ENCODE measurements at regions not wholly inside any gene's neighbourhood (a gene's known extent, or its start where the extent isn't known, plus 50 kb on each side); places are given as distances from the start of the nearest gene placed in this dataset.

GRCh38 chr20:55685841-55686240 is 319.5 kb downstream of the CBLN4 start:
- Histone ChIP-seq H3K4me1 (ENCODE audit: insufficient read depth, low read length) (no peaks in the 10 kb centered on the region), H3K9me3 (ENCODE audit: control insufficient read depth in 1 of 2, low read length in 2 of 2) (no peaks in the 10 kb centered on the region), H3K36me3 (ENCODE audit: insufficient read depth, low read length) (no peaks in the 10 kb centered on the region), H3K4me3 (ENCODE audit: low read length in 2 of 2) (no peak overlapping the region), H3K27ac (ENCODE audit: low read depth, low read length) (no peak overlapping the region), H3K27me3 (ENCODE audit: insufficient read depth, low read length) (no peaks in the 10 kb centered on the region)
- Mint-ChIP-seq H3K36me3 (no peaks in the 10 kb centered on the region), H3K27me3 (no peaks in the 10 kb centered on the region), H3K27ac (no peak overlapping the region), H3K4me1 (no peaks in the 10 kb centered on the region), H3K4me3 (no peak overlapping the region), H3K9me3 (peaks cover 0 to 13% (median 1%) of the 10 kb centered on the region in 8 donors)
- no peak for DNase-seq
- CTCF ChIA-PET (ENCODE audit: partially characterized antibody) = no interaction called here
- POLR2A ChIA-PET (ENCODE audit: partially characterized antibody) = no interaction called here
- intact Hi-C loops (cut with micrococcal nuclease) = no loop called here

GRCh38 chr20:55685425-55685824 is 319.9 kb downstream of the CBLN4 start:
- ChIA-PET CTCF (ENCODE audit: partially characterized antibody) (no interaction called here), POLR2A (ENCODE audit: partially characterized antibody) (no interaction called here)
- Mint-ChIP-seq H3K4me3 (no peak overlapping the region), H3K9me3 (peaks cover 0 to 9% (median 1%) of the 10 kb centered on the region in 8 donors), H3K4me1 (no peaks in the 10 kb centered on the region), H3K27ac (no peak overlapping the region), H3K36me3 (no peaks in the 10 kb centered on the region), H3K27me3 (no peaks in the 10 kb centered on the region)
- Histone ChIP-seq H3K27ac (ENCODE audit: low read depth, low read length) (no peak overlapping the region), H3K9me3 (ENCODE audit: control insufficient read depth in 1 of 2, low read length in 2 of 2) (no peaks in the 10 kb centered on the region), H3K4me3 (ENCODE audit: low read length in 2 of 2) (no peak overlapping the region), H3K27me3 (ENCODE audit: insufficient read depth, low read length) (no peaks in the 10 kb centered on the region), H3K36me3 (ENCODE audit: insufficient read depth, low read length) (no peaks in the 10 kb centered on the region), H3K4me1 (ENCODE audit: insufficient read depth, low read length) (no peaks in the 10 kb centered on the region)
- no peak for DNase-seq
- intact Hi-C loops (cut with micrococcal nuclease) = no loop called here

- Mint-ChIP-seq H3K27me3 (no peaks in the 10 kb centered on the region), H3K36me3 (no peaks in the 10 kb centered on the region), H3K9me3 (peaks cover 0 to 8% (median 1%) of the 10 kb centered on the region in 8 donors), H3K4me3 (no peak overlapping the region), H3K4me1 (no peaks in the 10 kb centered on the region), H3K27ac (no peak overlapping the region)
- POLR2A ChIA-PET (ENCODE audit: partially characterized antibody) = no interaction called here
- no peaks in the 10 kb centered on the region for H3K9me3 ChIP-seq (ENCODE audit: control insufficient read depth in 1 of 2, low read length in 2 of 2)
- H3K27me3 ChIP-seq (ENCODE audit: insufficient read depth, low read length) = no peaks in the 10 kb centered on the region
- H3K36me3 ChIP-seq (ENCODE audit: insufficient read depth, low read length) = no peaks in the 10 kb centered on the region
- H3K4me1 ChIP-seq (ENCODE audit: insufficient read depth, low read length) = no peaks in the 10 kb centered on the region
- no peak for DNase-seq
- no peak overlapping the region for H3K4me3 ChIP-seq (ENCODE audit: low read length in 2 of 2)
- intact Hi-C loops (cut with micrococcal nuclease) = no loop called here
- CTCF ChIA-PET (ENCODE audit: partially characterized antibody) = no interaction called here
- H3K27ac ChIP-seq (ENCODE audit: low read depth, low read length) = no peak overlapping the region
Measured at GRCh38 chr20:55684578-55684977, 320.7 kb downstream of the CBLN4 start.

GRCh38 chr20:55678970-55679667 is 326.2 kb downstream of the CBLN4 start:
- H3K27me3 Mint-ChIP-seq = no peaks in the 10 kb centered on the region
- no peaks in the 10 kb centered on the region for H3K36me3 Mint-ChIP-seq
- no peak overlapping the region for H3K27ac Mint-ChIP-seq
- Histone ChIP-seq H3K36me3 (ENCODE audit: insufficient read depth, low read length) (no peaks in the 10 kb centered on the region), H3K9me3 (ENCODE audit: control insufficient read depth in 1 of 2, low read length in 2 of 2) (no peaks in the 10 kb centered on the region), H3K27me3 (ENCODE audit: insufficient read depth, low read length) (no peaks in the 10 kb centered on the region), H3K4me1 (ENCODE audit: insufficient read depth, low read length) (no peaks in the 10 kb centered on the region), H3K4me3 (ENCODE audit: low read length in 2 of 2) (no peak overlapping the region), H3K27ac (ENCODE audit: low read depth, low read length) (no peak overlapping the region)
- intact Hi-C loops (cut with micrococcal nuclease) = no loop called here
- DNase-seq = no peak
- CTCF ChIA-PET (ENCODE audit: partially characterized antibody) = no interaction called here
- H3K4me1 Mint-ChIP-seq = no peaks in the 10 kb centered on the region
- H3K4me3 Mint-ChIP-seq = no peak overlapping the region
- peaks cover 0 to 17% (median 2%) of the 10 kb centered on the region in 8 donors for H3K9me3 Mint-ChIP-seq
- POLR2A ChIA-PET (ENCODE audit: partially characterized antibody) = no interaction called here

- no peaks in the 10 kb centered on the region for H3K27me3 Mint-ChIP-seq
- no peak overlapping the region for H3K27ac Mint-ChIP-seq
- H3K27me3 ChIP-seq (ENCODE audit: insufficient read depth, low read length) = no peaks in the 10 kb centered on the region
- intact Hi-C loops (cut with micrococcal nuclease) = no loop called here
- H3K4me1 ChIP-seq (ENCODE audit: insufficient read depth, low read length) = no peaks in the 10 kb centered on the region
- ChIA-PET CTCF (ENCODE audit: partially characterized antibody) (no interaction called here), POLR2A (ENCODE audit: partially characterized antibody) (no interaction called here)
- no peak overlapping the region for H3K27ac ChIP-seq (ENCODE audit: low read depth, low read length)
- H3K9me3 ChIP-seq (ENCODE audit: control insufficient read depth in 1 of 2, low read length in 2 of 2) = no peaks in the 10 kb centered on the region
- no peak for DNase-seq
- H3K4me3 Mint-ChIP-seq = no peak overlapping the region
- no peak overlapping the region for H3K4me3 ChIP-seq (ENCODE audit: low read length in 2 of 2)
- H3K9me3 Mint-ChIP-seq = peaks cover 0 to 20% (median 4%) of the 10 kb centered on the region in 8 donors
- no peaks in the 10 kb centered on the region for H3K36me3 ChIP-seq (ENCODE audit: insufficient read depth, low read length)
- no peaks in the 10 kb centered on the region for H3K4me1 Mint-ChIP-seq
- no peaks in the 10 kb centered on the region for H3K36me3 Mint-ChIP-seq
Measured at GRCh38 chr20:55678126-55678525, 327.2 kb downstream of the CBLN4 start.

GRCh38 chr20:55677011-55677410 is 328.3 kb downstream of the CBLN4 start:
- intact Hi-C loops (cut with micrococcal nuclease) = no loop called here
- Histone ChIP-seq H3K27ac (ENCODE audit: low read depth, low read length) (no peak overlapping the region), H3K9me3 (ENCODE audit: control insufficient read depth in 1 of 2, low read length in 2 of 2) (no peaks in the 10 kb centered on the region), H3K27me3 (ENCODE audit: insufficient read depth, low read length) (no peaks in the 10 kb centered on the region), H3K4me3 (ENCODE audit: low read length in 2 of 2) (no peak overlapping the region), H3K4me1 (ENCODE audit: insufficient read depth, low read length) (no peaks in the 10 kb centered on the region), H3K36me3 (ENCODE audit: insufficient read depth, low read length) (no peaks in the 10 kb centered on the region)
- no peaks in the 10 kb centered on the region for H3K36me3 Mint-ChIP-seq
- H3K27me3 Mint-ChIP-seq = no peaks in the 10 kb centered on the region
- H3K9me3 Mint-ChIP-seq = peaks cover 0 to 20% (median 5%) of the 10 kb centered on the region in 8 donors
- POLR2A ChIA-PET (ENCODE audit: partially characterized antibody) = no interaction called here
- no peaks in the 10 kb centered on the region for H3K4me1 Mint-ChIP-seq
- H3K27ac Mint-ChIP-seq = no peak overlapping the region
- DNase-seq = no peak
- no peak overlapping the region for H3K4me3 Mint-ChIP-seq
- CTCF ChIA-PET (ENCODE audit: partially characterized antibody) = interaction anchor here (1.1 kb wide), 1 partner anchor 14 kb away, joined by 3 read pairs; no protein-coding TSS in a partner anchor

GRCh38 chr20:55676097-55676496 is 329.2 kb downstream of the CBLN4 start:
- intact Hi-C loops (cut with micrococcal nuclease) = no loop called here
- Histone ChIP-seq H3K36me3 (ENCODE audit: insufficient read depth, low read length) (no peaks in the 10 kb centered on the region), H3K4me1 (ENCODE audit: insufficient read depth, low read length) (no peaks in the 10 kb centered on the region), H3K4me3 (ENCODE audit: low read length in 2 of 2) (no peak overlapping the region), H3K27ac (ENCODE audit: low read depth, low read length) (no peak overlapping the region), H3K27me3 (ENCODE audit: insufficient read depth, low read length) (no peaks in the 10 kb centered on the region), H3K9me3 (ENCODE audit: control insufficient read depth in 1 of 2, low read length in 2 of 2) (no peaks in the 10 kb centered on the region)
- H3K4me1 Mint-ChIP-seq = no peaks in the 10 kb centered on the region
- no peak overlapping the region for H3K27ac Mint-ChIP-seq
- H3K27me3 Mint-ChIP-seq = no peaks in the 10 kb centered on the region
- POLR2A ChIA-PET (ENCODE audit: partially characterized antibody) = no interaction called here
- CTCF ChIA-PET (ENCODE audit: partially characterized antibody) = no interaction called here
- H3K36me3 Mint-ChIP-seq = no peaks in the 10 kb centered on the region
- H3K4me3 Mint-ChIP-seq = no peak overlapping the region
- DNase-seq = no peak
- H3K9me3 Mint-ChIP-seq = peaks cover 0 to 20% (median 5%) of the 10 kb centered on the region in 8 donors

GRCh38 chr20:55668631-55669030 is 336.7 kb downstream of the CBLN4 start:
- no peaks in the 10 kb centered on the region for H3K9me3 ChIP-seq (ENCODE audit: control insufficient read depth in 1 of 2, low read length in 2 of 2)
- POLR2A ChIA-PET (ENCODE audit: partially characterized antibody) = no interaction called here
- Mint-ChIP-seq H3K9me3 (peaks cover 0 to 11% (median 7%) of the 10 kb centered on the region in 8 donors), H3K27me3 (no peaks in the 10 kb centered on the region), H3K36me3 (no peaks in the 10 kb centered on the region), H3K4me1 (no peaks in the 10 kb centered on the region), H3K27ac (no peak overlapping the region), H3K4me3 (no peak overlapping the region)
- no peaks in the 10 kb centered on the region for H3K36me3 ChIP-seq (ENCODE audit: insufficient read depth, low read length)
- no peak overlapping the region for H3K4me3 ChIP-seq (ENCODE audit: low read length in 2 of 2)
- intact Hi-C loops (cut with micrococcal nuclease) = no loop called here
- H3K27ac ChIP-seq (ENCODE audit: low read depth, low read length) = no peak overlapping the region
- CTCF ChIA-PET (ENCODE audit: partially characterized antibody) = no interaction called here
- DNase-seq = no peak
- H3K4me1 ChIP-seq (ENCODE audit: insufficient read depth, low read length) = no peaks in the 10 kb centered on the region
- H3K27me3 ChIP-seq (ENCODE audit: insufficient read depth, low read length) = no peaks in the 10 kb centered on the region
